Activated T-helper 17 cell treated with anti-CD3 and anti-CD28 coated beads, Interleukin-2, amount 50 U/mL, for 72 hours (primary cell): ENCODE measurements at regions not wholly inside any gene's neighbourhood (a gene's known extent, or its start where the extent isn't known, plus 50 kb on each side); places are given as distances from the start of the nearest gene placed in this dataset.
"Not testable (repeated sequence)": the region's sequence is repeated elsewhere in the genome, so short reads cannot be mapped to it uniquely, and the experiment has no call there.

ENCODE experiments used
- ATAC-seq: fragments of 150-1000 bp; cut with Tn5 transposase; replicated peaks from 2 replicates; pipeline ENCODE4 v1.10.0; 2021; ENCODE audit warnings: mild to moderate bottlenecking, moderate library complexity
- H3K27ac Mint-ChIP-seq: one replicate; pipeline ENCODE4 v1.8.0; 2022; ENCODE audit warnings: mixed read lengths
- H3K27me3 Mint-ChIP-seq: one replicate; pipeline ENCODE4 v1.8.0; 2022; ENCODE audit warnings: mixed read lengths
- H3K36me3 Mint-ChIP-seq: one replicate; pipeline ENCODE4 v1.8.0; 2022; ENCODE audit warnings: low read depth, mild to moderate bottlenecking, mixed read lengths
- H3K4me1 Mint-ChIP-seq: one replicate; pipeline ENCODE4 v1.8.0; 2022; ENCODE audit warnings: mixed read lengths
- H3K4me3 Mint-ChIP-seq: one replicate; pipeline ENCODE4 v1.8.0; 2022; ENCODE audit warnings: mild to moderate bottlenecking, mixed read lengths
- H3K9me3 Mint-ChIP-seq: one replicate; pipeline ENCODE4 v1.8.0; 2022; ENCODE audit warnings: mixed read lengths

DNA sequence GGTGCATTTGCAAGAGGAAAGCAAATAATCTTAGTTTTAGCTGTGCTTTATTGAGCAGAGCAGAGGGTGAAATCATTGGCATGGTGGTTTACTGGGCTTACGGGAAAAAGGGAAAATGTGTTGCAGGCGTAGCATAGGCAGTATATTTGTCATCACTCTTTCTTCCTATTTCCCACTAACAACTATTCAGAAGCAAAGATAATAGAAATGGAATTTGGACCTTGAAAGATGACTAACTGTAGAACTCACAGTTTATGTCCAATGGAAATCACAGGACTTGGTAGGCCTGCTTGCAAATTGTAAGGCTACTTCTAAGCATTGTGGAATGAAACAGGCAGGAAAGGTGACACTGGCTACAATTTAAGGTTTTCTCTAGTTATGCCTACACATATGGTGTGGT is 611.9 kb upstream of the MAN1A1 start:
- no peaks in the 10 kb centered on the region for H3K4me1 Mint-ChIP-seq
- H3K27ac Mint-ChIP-seq, result no peak overlapping the region
- no peak for ATAC-seq
- H3K4me3 Mint-ChIP-seq, result no peak overlapping the region
- H3K36me3 Mint-ChIP-seq, result no peaks in the 10 kb centered on the region
- H3K9me3 Mint-ChIP-seq, result no peaks in the 10 kb centered on the region
- H3K27me3 Mint-ChIP-seq, result no peaks in the 10 kb centered on the region

DNA sequence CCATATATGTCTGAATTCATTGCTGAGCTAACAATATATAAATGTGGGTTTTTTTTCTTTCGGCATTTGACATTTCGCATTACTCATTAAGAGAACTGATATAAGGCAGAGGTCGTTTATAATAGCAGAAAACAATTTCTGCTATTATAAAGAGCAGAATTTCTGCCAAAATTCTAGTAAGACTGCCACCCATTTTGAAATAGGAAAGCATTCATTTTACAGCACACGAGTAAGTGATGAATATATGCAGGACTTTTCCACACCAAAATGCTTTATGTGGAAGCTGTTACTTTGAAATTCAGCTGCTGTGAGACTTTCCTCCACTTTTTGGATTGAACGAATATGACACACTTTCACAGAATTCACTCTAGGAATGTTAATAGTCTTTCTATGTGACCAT is 610.9 kb upstream of the MAN1A1 start:
- no peak overlapping the region for H3K4me3 Mint-ChIP-seq
- H3K27ac Mint-ChIP-seq, result no peak overlapping the region
- H3K4me1 Mint-ChIP-seq, result no peaks in the 10 kb centered on the region
- no peaks in the 10 kb centered on the region for H3K36me3 Mint-ChIP-seq
- H3K27me3 Mint-ChIP-seq, result no peaks in the 10 kb centered on the region
- H3K9me3 Mint-ChIP-seq, result no peaks in the 10 kb centered on the region
- no peak for ATAC-seq

- Mint-ChIP-seq H3K9me3 (no peaks in the 10 kb centered on the region), H3K36me3 (no peaks in the 10 kb centered on the region), H3K4me1 (no peaks in the 10 kb centered on the region), H3K27me3 (no peaks in the 10 kb centered on the region), H3K4me3 (no peak overlapping the region), H3K27ac (no peak overlapping the region)
- ATAC-seq, result no peak
Measured at GRCh38 chr6:119960036-119960435, 610.5 kb upstream of the MAN1A1 start.

DNA sequence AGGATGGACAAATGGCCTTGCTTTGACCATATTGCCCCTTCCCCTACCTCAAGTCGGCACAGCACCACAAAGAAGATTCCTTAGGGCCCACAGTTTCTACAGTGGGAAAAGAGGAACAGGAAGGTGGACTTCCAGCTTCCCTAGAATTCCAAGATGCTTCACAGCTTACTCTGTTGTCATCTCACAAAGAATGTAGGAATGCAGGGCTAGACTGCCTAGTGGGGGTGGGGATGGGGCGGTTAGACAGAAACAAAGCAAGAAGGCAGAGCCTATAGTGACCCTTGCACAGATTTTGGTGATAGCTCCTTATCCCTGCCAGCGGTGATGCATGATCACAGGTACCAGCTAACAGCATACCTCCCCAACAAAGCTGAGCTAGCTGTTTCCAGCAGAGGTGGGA is 607.6 kb upstream of the MAN1A1 start:
- no peak overlapping the region for H3K4me3 Mint-ChIP-seq
- H3K36me3 Mint-ChIP-seq, result no peaks in the 10 kb centered on the region
- peaks cover 4% of the 10 kb centered on the region for H3K9me3 Mint-ChIP-seq
- no peaks in the 10 kb centered on the region for H3K27me3 Mint-ChIP-seq
- ATAC-seq, result no peak
- no peaks in the 10 kb centered on the region for H3K4me1 Mint-ChIP-seq
- H3K27ac Mint-ChIP-seq, result no peak overlapping the region

- Mint-ChIP-seq H3K4me3 (no peak overlapping the region), H3K36me3 (no peaks in the 10 kb centered on the region), H3K27ac (no peak overlapping the region), H3K4me1 (no peaks in the 10 kb centered on the region), H3K9me3 (peaks cover 4% of the 10 kb centered on the region), H3K27me3 (no peaks in the 10 kb centered on the region)
- ATAC-seq, result no peak
Measured at GRCh38 chr6:119952696-119953095, 603.1 kb upstream of the MAN1A1 start.

DNA sequence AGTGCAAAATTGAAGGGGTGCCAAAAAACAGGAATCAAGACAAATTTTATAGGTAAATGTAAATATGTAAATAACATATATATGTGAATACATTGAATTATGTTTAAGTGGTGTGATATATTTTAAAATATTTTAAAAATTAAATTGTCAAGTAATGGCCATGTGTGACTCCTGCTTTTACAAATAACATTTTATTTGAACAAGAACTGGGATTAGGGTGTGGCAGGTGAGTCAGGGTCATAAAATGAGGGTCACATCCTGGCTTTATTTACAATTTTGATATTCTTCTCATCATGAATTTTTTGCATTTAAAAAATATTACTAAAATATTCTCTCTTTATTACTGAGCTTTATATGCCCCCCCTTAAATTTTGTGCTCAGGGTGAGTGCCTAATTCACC is 601.1 kb upstream of the MAN1A1 start:
- Mint-ChIP-seq H3K9me3 (peaks cover 4% of the 10 kb centered on the region), H3K4me1 (no peaks in the 10 kb centered on the region), H3K27ac (no peak overlapping the region), H3K36me3 (no peaks in the 10 kb centered on the region), H3K27me3 (peaks cover 3% of the 10 kb centered on the region), H3K4me3 (no peak overlapping the region)
- no peak for ATAC-seq

DNA sequence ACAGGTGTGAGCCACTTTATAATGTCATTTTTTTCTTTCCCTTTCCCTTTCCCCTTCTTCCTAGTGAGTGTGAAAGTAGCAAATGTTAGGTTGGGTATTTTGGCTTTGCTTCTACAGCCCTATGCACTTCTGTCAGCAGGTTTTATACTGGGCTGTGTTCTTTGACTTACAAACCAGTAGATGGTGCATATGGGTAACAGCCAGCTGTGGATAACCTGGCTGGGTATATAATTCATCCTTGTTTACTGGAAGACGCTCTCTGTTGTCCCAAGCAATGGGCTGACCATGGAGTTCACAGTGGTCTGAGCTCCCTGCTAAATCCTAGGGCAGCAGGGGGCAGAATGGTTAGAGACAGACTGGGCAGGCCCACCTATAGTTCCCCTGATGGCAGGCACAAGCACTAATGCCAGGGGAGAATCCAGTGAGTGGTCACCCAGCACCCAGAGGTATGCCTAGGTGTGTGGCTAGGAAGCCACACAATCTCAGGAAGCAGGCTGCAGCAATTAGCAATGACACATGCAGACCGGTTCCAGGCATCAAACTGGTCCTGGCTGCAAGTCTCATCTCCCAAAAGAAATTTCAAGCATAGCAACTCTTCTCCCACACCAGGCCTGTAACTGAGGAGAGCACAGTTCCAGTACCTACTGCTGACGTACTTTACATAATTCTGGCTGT is 592.7 kb upstream of the MAN1A1 start:
- Mint-ChIP-seq H3K27ac (no peak overlapping the region), H3K9me3 (no peaks in the 10 kb centered on the region), H3K4me1 (no peaks in the 10 kb centered on the region), H3K4me3 (no peak overlapping the region), H3K36me3 (no peaks in the 10 kb centered on the region), H3K27me3 (peaks cover 10% of the 10 kb centered on the region)
- ATAC-seq, result no peak

DNA sequence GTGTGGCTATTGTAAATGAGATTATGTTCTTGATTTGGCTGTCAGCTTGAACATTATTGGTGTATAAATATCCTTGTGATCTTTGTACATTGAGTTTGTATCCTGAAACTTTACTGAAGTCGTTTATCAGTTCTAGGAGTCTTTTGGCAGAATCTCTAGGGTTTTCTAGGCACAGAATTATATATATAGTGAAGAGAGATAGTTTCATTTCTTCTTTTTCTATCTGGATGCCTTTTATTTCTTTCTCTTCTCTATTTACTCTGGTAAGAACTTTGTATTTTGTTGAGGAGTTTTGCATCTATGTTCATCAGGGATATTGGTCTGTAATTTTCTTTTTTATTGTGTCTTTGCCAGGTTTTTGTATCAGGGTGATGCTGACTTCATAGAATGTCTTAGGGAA is 589.2 kb upstream of the MAN1A1 start:
- no peaks in the 10 kb centered on the region for H3K9me3 Mint-ChIP-seq
- no peak for ATAC-seq
- H3K4me1 Mint-ChIP-seq, result no peaks in the 10 kb centered on the region
- H3K4me3 Mint-ChIP-seq, result no peak overlapping the region
- H3K27ac Mint-ChIP-seq, result no peak overlapping the region
- H3K27me3 Mint-ChIP-seq, result peaks cover 5% of the 10 kb centered on the region
- H3K36me3 Mint-ChIP-seq, result no peaks in the 10 kb centered on the region

- no peaks in the 10 kb centered on the region for H3K27me3 Mint-ChIP-seq
- H3K4me3 Mint-ChIP-seq, result no peak overlapping the region
- H3K27ac Mint-ChIP-seq, result no peak overlapping the region
- H3K4me1 Mint-ChIP-seq, result no peaks in the 10 kb centered on the region
- ATAC-seq, result no peak
- no peaks in the 10 kb centered on the region for H3K9me3 Mint-ChIP-seq
- H3K36me3 Mint-ChIP-seq, result no peaks in the 10 kb centered on the region
Measured at GRCh38 chr6:119934816-119935215, 585.3 kb upstream of the MAN1A1 start.

- no peak overlapping the region for H3K4me3 Mint-ChIP-seq
- no peaks in the 10 kb centered on the region for H3K4me1 Mint-ChIP-seq
- peaks cover 14% of the 10 kb centered on the region for H3K9me3 Mint-ChIP-seq
- no peaks in the 10 kb centered on the region for H3K27me3 Mint-ChIP-seq
- no peak overlapping the region for H3K27ac Mint-ChIP-seq
- ATAC-seq, result no peak
- H3K36me3 Mint-ChIP-seq, result no peaks in the 10 kb centered on the region
Measured at GRCh38 chr6:119929121-119929520, 579.6 kb upstream of the MAN1A1 start.

GRCh38 chr6:119924888-119925287 is 575.3 kb upstream of the MAN1A1 start:
- H3K36me3 Mint-ChIP-seq, H3K4me1 Mint-ChIP-seq, H3K27me3 Mint-ChIP-seq, H3K27ac Mint-ChIP-seq, ATAC-seq, H3K4me3 Mint-ChIP-seq: not testable (repeated sequence)
- peaks cover 30% of the 10 kb centered on the region for H3K9me3 Mint-ChIP-seq

GRCh38 chr6:119922814-119923213 is 573.3 kb upstream of the MAN1A1 start:
- Mint-ChIP-seq H3K27ac (no peak overlapping the region), H3K27me3 (no peaks in the 10 kb centered on the region), H3K36me3 (no peaks in the 10 kb centered on the region), H3K4me3 (no peak overlapping the region), H3K9me3 (peaks cover 30% of the 10 kb centered on the region), H3K4me1 (no peaks in the 10 kb centered on the region)
- ATAC-seq, result no peak

GRCh38 chr6:119921491-119922010 is 572.0 kb upstream of the MAN1A1 start:
- H3K36me3 Mint-ChIP-seq, result no peaks in the 10 kb centered on the region
- no peak overlapping the region for H3K4me3 Mint-ChIP-seq
- H3K27me3 Mint-ChIP-seq, result no peaks in the 10 kb centered on the region
- peaks cover 30% of the 10 kb centered on the region for H3K9me3 Mint-ChIP-seq
- ATAC-seq, result no peak
- no peaks in the 10 kb centered on the region for H3K4me1 Mint-ChIP-seq
- no peak overlapping the region for H3K27ac Mint-ChIP-seq

DNA sequence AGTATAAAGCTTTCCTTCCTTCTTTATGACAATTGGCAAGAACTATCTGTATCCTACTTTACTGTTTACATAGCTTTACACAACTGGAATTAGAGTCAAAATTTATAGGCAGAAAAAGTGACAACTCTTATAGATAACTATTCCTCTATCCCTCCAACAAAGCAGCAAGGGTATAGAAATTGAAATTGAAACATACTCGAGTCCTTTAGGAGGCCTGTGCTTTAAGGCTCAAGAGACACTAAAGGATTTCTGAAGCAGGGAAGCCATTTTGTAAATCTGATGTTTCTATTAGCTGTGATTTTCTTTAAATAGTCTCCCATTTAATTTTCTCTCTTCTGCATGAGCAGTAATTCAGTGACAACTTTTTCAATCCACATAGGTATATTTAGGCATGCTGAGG is 567.6 kb upstream of the MAN1A1 start:
- Mint-ChIP-seq H3K27ac (no peak overlapping the region), H3K4me1 (no peaks in the 10 kb centered on the region), H3K4me3 (no peak overlapping the region), H3K36me3 (no peaks in the 10 kb centered on the region), H3K9me3 (peaks cover 7% of the 10 kb centered on the region), H3K27me3 (no peaks in the 10 kb centered on the region)
- ATAC-seq, result no peak

DNA sequence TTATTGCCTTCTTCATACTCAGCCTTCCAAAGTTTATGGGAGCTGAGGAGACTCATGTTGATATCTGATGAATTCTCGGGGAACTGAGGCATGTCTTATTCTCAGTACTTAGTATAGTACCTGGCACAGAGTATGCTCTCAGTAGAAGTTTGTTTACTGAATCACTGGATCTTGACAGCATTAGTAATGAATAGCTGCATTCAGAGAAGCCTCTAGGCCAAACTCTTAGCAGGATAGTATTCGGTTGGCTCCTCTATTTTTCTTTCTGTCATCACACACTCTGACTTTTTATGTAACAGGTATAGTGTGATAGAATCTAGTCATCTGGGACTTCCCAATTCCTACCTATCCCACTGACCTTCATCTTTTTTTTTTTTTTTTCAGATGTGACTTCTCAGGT is 566.4 kb upstream of the MAN1A1 start:
- Mint-ChIP-seq H3K9me3 (no peaks in the 10 kb centered on the region), H3K4me1 (no peaks in the 10 kb centered on the region), H3K27ac (no peak overlapping the region), H3K27me3 (no peaks in the 10 kb centered on the region), H3K4me3 (no peak overlapping the region), H3K36me3 (no peaks in the 10 kb centered on the region)
- ATAC-seq, result no peak

DNA sequence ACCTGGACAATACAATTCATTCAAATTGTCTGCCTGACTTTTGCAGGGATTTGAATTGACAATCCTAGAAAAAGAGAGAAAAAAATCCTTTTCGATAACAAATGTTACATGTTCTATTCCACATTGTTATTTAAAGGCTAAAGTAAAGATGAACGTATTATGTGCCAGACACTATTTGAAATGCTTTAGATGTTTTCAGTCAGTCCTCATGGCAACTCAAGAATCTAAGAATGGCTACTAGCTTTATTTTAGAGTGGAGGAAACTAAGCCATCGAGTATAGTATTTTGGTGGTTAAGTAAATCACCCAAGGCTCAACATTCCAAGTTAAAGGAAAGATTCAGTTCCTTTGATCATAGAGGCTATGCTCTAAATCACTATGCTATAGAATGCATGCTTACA is 558.6 kb upstream of the MAN1A1 start:
- Mint-ChIP-seq H3K4me1 (no peaks in the 10 kb centered on the region), H3K36me3 (no peaks in the 10 kb centered on the region), H3K9me3 (no peaks in the 10 kb centered on the region), H3K27ac (no peak overlapping the region), H3K4me3 (no peak overlapping the region), H3K27me3 (no peaks in the 10 kb centered on the region)
- ATAC-seq, result no peak
